H9 (cell line): ENCODE measurements at regions not wholly inside any gene's neighbourhood (a gene's known extent, or its start where the extent isn't known, plus 50 kb on each side); places are given as distances from the start of the nearest gene placed in this dataset.

Experiments
- DNase-seq: peaks from one replicate; pipeline ENCODE4 v3.0.0-alpha.2; 2017
- H2AFZ ChIP-seq: one replicate; pipeline ENCODE4 v1.6.1; 2013; ENCODE audit warnings: mild to moderate bottlenecking, low read length, control low read depth, moderate library complexity
- H2AK5ac ChIP-seq: 2 replicates; pipeline ENCODE4 v1.6.1; 2013; ENCODE audit warnings: low read length, control low read depth, mixed read lengths; ENCODE audit not compliant: insufficient read length
- H2BK120ac ChIP-seq: one replicate; pipeline ENCODE4 v1.6.1; 2013; ENCODE audit warnings: low read depth, mild to moderate bottlenecking, low read length, control low read depth, inconsistent platforms; ENCODE audit not compliant: poor library complexity, severe bottlenecking
- H2BK12ac ChIP-seq: 2 replicates; pipeline ENCODE4 v1.6.1; 2013; ENCODE audit warnings: low read length, control low read depth, mixed read lengths, low read depth; ENCODE audit not compliant: insufficient read length
- H2BK15ac ChIP-seq: 2 replicates; pipeline ENCODE4 v1.6.1; 2013; ENCODE audit warnings: low read depth, low read length, control low read depth
- H2BK20ac ChIP-seq: one replicate; pipeline ENCODE4 v1.6.1; 2013; ENCODE audit warnings: low read depth, mild to moderate bottlenecking, low read length, control low read depth, inconsistent platforms; ENCODE audit not compliant: poor library complexity, severe bottlenecking
- H2BK5ac ChIP-seq: 2 replicates; pipeline ENCODE4 v1.6.1; 2013; ENCODE audit warnings: low read length, control low read depth, mixed read lengths; ENCODE audit not compliant: insufficient read length
- H3K14ac ChIP-seq: 2 replicates; pipeline ENCODE4 v1.6.1; 2013; ENCODE audit warnings: low read length, control low read depth; ENCODE audit not compliant: insufficient read depth
- H3K18ac ChIP-seq: 2 replicates; pipeline ENCODE4 v1.6.1; 2013; ENCODE audit warnings: low read depth, mild to moderate bottlenecking, mixed read lengths, low read length, control low read depth; ENCODE audit not compliant: insufficient read length
- H3K23ac ChIP-seq: 2 replicates; pipeline ENCODE4 v1.6.1; 2013; ENCODE audit warnings: low read length, control low read depth, mixed read lengths, low read depth; ENCODE audit not compliant: insufficient read length
- H3K23me2 ChIP-seq: 2 replicates; pipeline ENCODE4 v1.6.1; 2013; ENCODE audit warnings: low read depth, mild to moderate bottlenecking, mixed read lengths, low read length, control low read depth; ENCODE audit not compliant: insufficient read length, poor library complexity, severe bottlenecking
- H3K27ac ChIP-seq: 2 replicates; pipeline ENCODE4 v1.5.1; 2013; ENCODE audit warnings: low read length, control low read depth, mixed read lengths, low read depth; ENCODE audit not compliant: insufficient read length
- H3K27me3 ChIP-seq: 2 replicates; pipeline ENCODE4 v1.6.1; 2013; ENCODE audit warnings: low read length, control low read depth, inconsistent platforms; ENCODE audit not compliant: insufficient read depth
- H3K4ac ChIP-seq: 2 replicates; pipeline ENCODE4 v1.6.1; 2013; ENCODE audit warnings: low read depth, mild to moderate bottlenecking, control low read depth, inconsistent platforms, low read length, moderate library complexity
- H3K4me1 ChIP-seq: 2 replicates; pipeline ENCODE4 v1.6.1; 2013; ENCODE audit warnings: low read length, control low read depth, inconsistent platforms; ENCODE audit not compliant: insufficient read depth
- H3K4me2 ChIP-seq: 2 replicates; pipeline ENCODE4 v1.6.1; 2013; ENCODE audit warnings: low read length, control low read depth, mixed read lengths; ENCODE audit not compliant: insufficient read length, insufficient read depth
- H3K56ac ChIP-seq: 2 replicates; pipeline ENCODE4 v1.6.1; 2013; ENCODE audit warnings: low read depth, mild to moderate bottlenecking, mixed read lengths, low read length, control low read depth; ENCODE audit not compliant: insufficient read length
- H3K79me1 ChIP-seq: 2 replicates; pipeline ENCODE4 v1.6.1; 2013; ENCODE audit warnings: low read depth, mild to moderate bottlenecking, moderate library complexity, low read length, control low read depth, inconsistent platforms; ENCODE audit not compliant: insufficient read depth, poor library complexity, severe bottlenecking
- H3K79me2 ChIP-seq: 2 replicates; pipeline ENCODE4 v1.6.1; 2013; ENCODE audit warnings: low read length, control low read depth, inconsistent platforms; ENCODE audit not compliant: insufficient read depth
- H3K9ac ChIP-seq: 2 replicates; pipeline ENCODE4 v1.6.1; 2013; ENCODE audit warnings: low read length, control low read depth, mixed read lengths; ENCODE audit not compliant: insufficient read length; ENCODE audit errors: extremely low read depth
- H3K9me3 ChIP-seq: one replicate; pipeline ENCODE4 v1.6.1; 2013; ENCODE audit warnings: low read depth, low read length, inconsistent platforms; ENCODE audit not compliant: control insufficient read depth
- H3T11ph ChIP-seq: one replicate; pipeline ENCODE4 v1.6.1; 2013; ENCODE audit warnings: mild to moderate bottlenecking, low read length, control low read depth, inconsistent platforms
- H4K20me1 ChIP-seq: one replicate; pipeline ENCODE4 v1.6.1; 2013; ENCODE audit not compliant: control insufficient read depth, insufficient read length, insufficient read depth
- H4K5ac ChIP-seq: 2 replicates; pipeline ENCODE4 v1.6.1; 2013; ENCODE audit warnings: low read depth, mild to moderate bottlenecking, mixed read lengths, low read length, control low read depth; ENCODE audit not compliant: insufficient read length
- H4K8ac ChIP-seq: replicated peaks from 2 replicates; pipeline ENCODE4 v1.6.1; 2013; ENCODE audit warnings: low read length, control low read depth, mixed read lengths, low read depth; ENCODE audit not compliant: insufficient read length
- H4K91ac ChIP-seq: 2 replicates; pipeline ENCODE4 v1.6.1; 2013; ENCODE audit warnings: low read depth, mild to moderate bottlenecking, moderate library complexity, mixed read lengths, low read length, control low read depth; ENCODE audit not compliant: insufficient read length
- H3K27ac Mint-ChIP-seq, 3 experiments: 2 replicates in 2 of 3; 3 replicates in 1 of 3; pipeline ENCODE4 v1.8.0; 2020 to 2021; ENCODE audit warnings: mixed read lengths in 3 of 3, mild to moderate bottlenecking in 1 of 3, moderate library complexity in 1 of 3
- H3K27me3 Mint-ChIP-seq: 2 replicates; pipeline ENCODE4 v1.8.0; 2021; ENCODE audit warnings: low read depth, mild to moderate bottlenecking, moderate library complexity, mixed read lengths
- H3K36me3 Mint-ChIP-seq, 3 experiments: 2 replicates in 2 of 3; 3 replicates in 1 of 3; pipeline ENCODE4 v1.8.0; 2020 to 2021; ENCODE audit warnings: low read depth in 3 of 3, mixed read lengths in 3 of 3; ENCODE audit not compliant: insufficient read depth in 1 of 3
- H3K4me1 Mint-ChIP-seq, 2 experiments: 2 replicates each; pipeline ENCODE4 v1.8.0; 2020; ENCODE audit warnings: mixed read lengths in 2 of 2
- H3K4me3 Mint-ChIP-seq, 2 experiments: 2 replicates in 1 of 2; 3 replicates in 1 of 2; pipeline ENCODE4 v1.8.0; 2020 to 2021; ENCODE audit warnings: mild to moderate bottlenecking in 2 of 2, mixed read lengths in 2 of 2, moderate library complexity in 1 of 2
- H3K9me3 Mint-ChIP-seq, 2 experiments: 2 replicates in 1 of 2; 3 replicates in 1 of 2; pipeline ENCODE4 v1.8.0; 2020; ENCODE audit warnings: mild to moderate bottlenecking in 2 of 2, mixed read lengths in 2 of 2, moderate library complexity in 1 of 2
- WGBS: extraction: QIAGEN DNeasy Blood & Tissue Kit; methylation state at CpG from one replicate; pipeline ENCODE4 v1.1.7; 2013; ENCODE audit warnings: missing lambda C conversion rate, low lambda C conversion rate, mixed read lengths; ENCODE audit not compliant: insufficient read length; ENCODE audit errors: extremely low coverage; 5-methylcytosine and 5-hydroxymethylcytosine counted together
- TF ChIP-seq, protein P1 (sequence below): fragments of 200-600 bp; sonication (generic); conservative IDR thresholded peaks from 3 replicates; pipeline ENCODE4 v1.8.0; 2021; ENCODE audit warnings: antibody characterized with exemption, mild to moderate bottlenecking

DNA sequence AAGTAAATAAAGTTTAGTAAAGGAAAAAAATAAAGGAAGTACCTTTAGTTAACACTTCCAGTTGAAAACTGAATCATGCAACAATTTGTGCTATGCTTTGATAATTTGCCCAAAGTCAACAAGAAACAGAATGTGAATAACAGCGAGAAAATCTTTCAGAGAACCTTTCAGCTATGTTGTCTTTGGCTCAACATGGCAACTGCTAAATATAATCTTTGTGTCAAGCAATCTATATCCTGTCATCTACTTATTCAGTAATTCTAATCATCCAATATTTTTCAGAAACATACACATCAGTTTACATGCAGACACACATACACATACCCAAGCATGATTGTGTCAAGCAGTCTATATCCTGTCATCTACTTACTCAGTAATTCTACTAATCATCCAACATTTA, 136.0 kb upstream of the PABPC4L start:
- H3K4me2 ChIP-seq: no peak overlapping the region
- H2BK20ac ChIP-seq: no peak overlapping the region
- H4K5ac ChIP-seq: no peak overlapping the region
- H2BK120ac ChIP-seq: no peak overlapping the region
- no peaks in the 10 kb centered on the region for H4K20me1 ChIP-seq
- H3K14ac ChIP-seq: no peak overlapping the region
- DNase-seq: no peak
- no peaks in the 10 kb centered on the region for H3K79me2 ChIP-seq
- H3K56ac ChIP-seq: no peak overlapping the region
- H3T11ph ChIP-seq: no peak overlapping the region
- H4K8ac ChIP-seq: no peak overlapping the region
- TF ChIP-seq, protein P1, sequence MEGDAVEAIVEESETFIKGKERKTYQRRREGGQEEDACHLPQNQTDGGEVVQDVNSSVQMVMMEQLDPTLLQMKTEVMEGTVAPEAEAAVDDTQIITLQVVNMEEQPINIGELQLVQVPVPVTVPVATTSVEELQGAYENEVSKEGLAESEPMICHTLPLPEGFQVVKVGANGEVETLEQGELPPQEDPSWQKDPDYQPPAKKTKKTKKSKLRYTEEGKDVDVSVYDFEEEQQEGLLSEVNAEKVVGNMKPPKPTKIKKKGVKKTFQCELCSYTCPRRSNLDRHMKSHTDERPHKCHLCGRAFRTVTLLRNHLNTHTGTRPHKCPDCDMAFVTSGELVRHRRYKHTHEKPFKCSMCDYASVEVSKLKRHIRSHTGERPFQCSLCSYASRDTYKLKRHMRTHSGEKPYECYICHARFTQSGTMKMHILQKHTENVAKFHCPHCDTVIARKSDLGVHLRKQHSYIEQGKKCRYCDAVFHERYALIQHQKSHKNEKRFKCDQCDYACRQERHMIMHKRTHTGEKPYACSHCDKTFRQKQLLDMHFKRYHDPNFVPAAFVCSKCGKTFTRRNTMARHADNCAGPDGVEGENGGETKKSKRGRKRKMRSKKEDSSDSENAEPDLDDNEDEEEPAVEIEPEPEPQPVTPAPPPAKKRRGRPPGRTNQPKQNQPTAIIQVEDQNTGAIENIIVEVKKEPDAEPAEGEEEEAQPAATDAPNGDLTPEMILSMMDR: no peak
- no peak overlapping the region for H2BK5ac ChIP-seq
- H2AFZ ChIP-seq: no peak overlapping the region
- Mint-ChIP-seq H3K4me3 (no peak overlapping the region), H3K4me1 (no peaks in the 10 kb centered on the region), H3K27ac (no peak overlapping the region), H3K9me3 (peaks cover 4 to 7% of the 10 kb centered on the region in 2 experiments; a peak in 4 of 5 replicates), H3K27me3 (no peaks in the 10 kb centered on the region), H3K36me3 (peaks cover 0 to 4% (median 3%) of the 10 kb centered on the region in 3 experiments; a peak in 4 of 7 replicates)
- no peak overlapping the region for H2AK5ac ChIP-seq
- no peak overlapping the region for H3K23ac ChIP-seq
- H3K23me2 ChIP-seq: no peaks in the 10 kb centered on the region
- no peaks in the 10 kb centered on the region for H3K79me1 ChIP-seq
- no peak overlapping the region for H3K9ac ChIP-seq
- no peak overlapping the region for H3K27ac ChIP-seq
- no peaks in the 10 kb centered on the region for H3K4me1 ChIP-seq
- H3K9me3 ChIP-seq: no peaks in the 10 kb centered on the region
- no peak overlapping the region for H2BK12ac ChIP-seq
- H2BK15ac ChIP-seq: no peak overlapping the region
- no CpG with 5 or more reads among the region's 1 CpG for WGBS
- H4K91ac ChIP-seq: no peak overlapping the region
- H3K4ac ChIP-seq: no peak overlapping the region
- H3K27me3 ChIP-seq: no peaks in the 10 kb centered on the region
- no peak overlapping the region for H3K18ac ChIP-seq
